Neuronal stem cell (in vitro differentiated cells): ENCODE measurements at regions not wholly inside any gene's neighbourhood (a gene's known extent, or its start where the extent isn't known, plus 50 kb on each side); places are given as distances from the start of the nearest gene placed in this dataset.

ENCODE experiments used
- DNase-seq: peaks from one replicate; pipeline ENCODE4 v3.0.0-alpha.2; 2013; ENCODE audit warnings: low spot score
- H2AFZ ChIP-seq: one replicate; pipeline ENCODE4 v1.6.1; 2013; ENCODE audit warnings: mild to moderate bottlenecking, low read length, inconsistent platforms
- H2AK5ac ChIP-seq: 2 replicates; pipeline ENCODE4 v1.6.1; 2013; ENCODE audit warnings: low read depth, mild to moderate bottlenecking, inconsistent platforms, low read length, moderate library complexity, mixed read lengths
- H2BK120ac ChIP-seq: 2 replicates; pipeline ENCODE4 v1.6.1; 2013; ENCODE audit warnings: low read depth, mild to moderate bottlenecking, inconsistent platforms, low read length, moderate library complexity, mixed read lengths
- H2BK12ac ChIP-seq: one replicate; pipeline ENCODE4 v1.6.1; 2013; ENCODE audit warnings: low read length, inconsistent platforms
- H2BK15ac ChIP-seq: 2 replicates; pipeline ENCODE4 v1.6.1; 2013; ENCODE audit warnings: mild to moderate bottlenecking, low read length, inconsistent platforms, mixed read lengths
- H2BK5ac ChIP-seq: one replicate; pipeline ENCODE4 v1.6.1; 2013; ENCODE audit warnings: inconsistent platforms, mild to moderate bottlenecking, low read length, moderate library complexity
- H3K14ac ChIP-seq: one replicate; pipeline ENCODE4 v1.6.1; 2013; ENCODE audit warnings: low read length, inconsistent platforms
- H3K18ac ChIP-seq: 2 replicates; pipeline ENCODE4 v1.6.1; 2013; ENCODE audit warnings: low read length, inconsistent platforms
- H3K23ac ChIP-seq: 2 replicates; pipeline ENCODE4 v1.6.1; 2013; ENCODE audit warnings: low read depth, mild to moderate bottlenecking, mixed read lengths, low read length, inconsistent platforms; ENCODE audit not compliant: poor library complexity
- H3K27ac ChIP-seq: replicated peaks from 3 replicates; pipeline ENCODE4 v1.5.1; 2013; ENCODE audit warnings: low read length, inconsistent platforms
- H3K27me3 ChIP-seq, 3 experiments: 2 replicates each; pipeline ENCODE4 v1.6.1; 2013; ENCODE audit warnings: low read length in 3 of 3, mild to moderate bottlenecking in 2 of 3, inconsistent platforms in 1 of 3, low read depth in 1 of 3, mixed read lengths in 1 of 3, moderate library complexity in 1 of 3; ENCODE audit not compliant: control insufficient read depth in 3 of 3, insufficient read depth in 3 of 3
- H3K36me3 ChIP-seq, 2 donors: replicated peaks in 1 of 2; 2 replicates each; pipeline ENCODE4 v1.6.1; 2013; ENCODE audit warnings: low read length in 2 of 2; ENCODE audit not compliant: control insufficient read depth in 2 of 2, insufficient read depth in 2 of 2
- H3K4ac ChIP-seq: 2 replicates; pipeline ENCODE4 v1.6.1; 2013; ENCODE audit warnings: inconsistent platforms, mild to moderate bottlenecking, low read length, moderate library complexity
- H3K4me1 ChIP-seq, 2 donors: 1 replicate in 1 of 2; 2 replicates in 1 of 2; pipeline ENCODE4 v1.6.1; 2013; ENCODE audit warnings: low read length in 2 of 2, low read depth in 1 of 2; ENCODE audit not compliant: control insufficient read depth in 2 of 2, insufficient read depth in 1 of 2
- H3K4me2 ChIP-seq: one replicate; pipeline ENCODE4 v1.6.1; 2013; ENCODE audit warnings: mild to moderate bottlenecking, low read length, inconsistent platforms; ENCODE audit not compliant: insufficient read depth, poor library complexity, severe bottlenecking
- H3K4me3 ChIP-seq, 2 donors: 2 replicates each; pipeline ENCODE4 v1.5.1; 2013; ENCODE audit warnings: low read length in 2 of 2, mild to moderate bottlenecking in 2 of 2, inconsistent platforms in 1 of 2, moderate library complexity in 1 of 2
- H3K79me1 ChIP-seq: one replicate; pipeline ENCODE4 v1.6.1; 2013; ENCODE audit warnings: low read depth, mild to moderate bottlenecking, inconsistent platforms, low read length, moderate library complexity
- H3K9ac ChIP-seq: one replicate; pipeline ENCODE4 v1.6.1; 2013; ENCODE audit warnings: mild to moderate bottlenecking, low read depth, low read length, inconsistent platforms; ENCODE audit not compliant: poor library complexity
- H3K9me3 ChIP-seq, 2 donors: replicated peaks in 1 of 2; 2 replicates each; pipeline versions ENCODE3 to v1.6.1; 2013; ENCODE audit warnings: low read length in 2 of 2, mild to moderate bottlenecking in 2 of 2, inconsistent platforms in 1 of 2, low read depth in 1 of 2, mixed read lengths in 1 of 2, moderate library complexity in 1 of 2; ENCODE audit not compliant: control insufficient read depth in 2 of 2, insufficient read depth in 1 of 2
- H4K8ac ChIP-seq: one replicate; pipeline ENCODE4 v1.6.1; 2013; ENCODE audit warnings: low read depth, mild to moderate bottlenecking, inconsistent platforms, low read length, moderate library complexity
- H4K91ac ChIP-seq: one replicate; pipeline ENCODE4 v1.6.1; 2013; ENCODE audit warnings: low read length, low read depth, mild to moderate bottlenecking, inconsistent platforms; ENCODE audit not compliant: poor library complexity
- WGBS, 2 donors: extraction: QIAGEN DNeasy Blood & Tissue Kit; methylation state at CpG; one replicate each; pipeline ENCODE4 v1.1.7; 2013; ENCODE audit warnings: missing lambda C conversion rate in 2 of 2, mixed read lengths in 1 of 2; ENCODE audit not compliant: insufficient read length in 2 of 2, insufficient replicate concordance in 1 of 2; ENCODE audit errors: extremely low coverage in 2 of 2; 5-methylcytosine and 5-hydroxymethylcytosine counted together

DNA sequence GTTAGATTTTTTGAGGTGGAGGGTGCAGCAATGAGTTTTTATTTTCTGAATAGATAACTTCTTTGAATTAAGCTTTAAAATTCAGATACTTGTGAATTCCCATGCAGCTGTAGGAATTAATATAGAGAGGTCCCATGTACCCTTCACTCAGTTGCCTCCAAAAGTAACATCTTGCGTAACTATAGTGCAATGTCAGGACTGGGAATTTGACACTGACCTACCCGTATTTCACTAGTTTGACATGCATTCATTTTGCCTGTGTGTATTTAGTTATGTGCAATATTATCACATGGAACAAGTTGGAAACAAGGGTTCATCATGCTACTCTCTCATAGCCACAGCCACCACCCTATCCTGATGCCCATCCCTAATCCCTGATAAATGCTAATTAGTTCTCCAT is 147.1 kb upstream of the IGFBP3 start:
- Histone ChIP-seq H3K27ac (no peak overlapping the region), H4K91ac (no peak overlapping the region), H2BK12ac (no peak overlapping the region), H3K18ac (no peak overlapping the region), H3K27me3 (no peaks in the 10 kb centered on the region), H3K9ac (no peak overlapping the region), H2BK5ac (no peak overlapping the region), H3K23ac (no peak overlapping the region), H2AFZ (no peak overlapping the region), H2BK15ac (no peak overlapping the region), H3K4me1 (no peaks in the 10 kb centered on the region), H4K8ac (no peak overlapping the region), H2AK5ac (no peak overlapping the region), H3K36me3 (no peaks in the 10 kb centered on the region), H3K4ac (no peak overlapping the region), H3K79me1 (no peaks in the 10 kb centered on the region), H3K9me3 (no peaks in the 10 kb centered on the region), H3K4me2 (no peak overlapping the region), H3K14ac (no peak overlapping the region), H3K4me3 (no peak overlapping the region), H2BK120ac (no peak overlapping the region)
- DNase-seq: no peak
- no CpG with 5 or more reads among the region's 2 CpGs for WGBS, 2 donors

GRCh38 chr7:46059308-46060020 is 138.4 kb upstream of the IGFBP3 start:
- no peak overlapping the region for H3K4me3 ChIP-seq
- no peaks in the 10 kb centered on the region for H3K4me1 ChIP-seq
- H3K14ac ChIP-seq: no peak overlapping the region
- H3K27ac ChIP-seq: no peak overlapping the region
- no peaks in the 10 kb centered on the region for H3K79me1 ChIP-seq
- WGBS, 2 donors: no CpG with 5 or more reads among the region's 7 CpGs
- no peak overlapping the region for H2AFZ ChIP-seq
- H3K23ac ChIP-seq: no peak overlapping the region
- no peak overlapping the region for H3K4ac ChIP-seq
- DNase-seq: no peak
- no peaks in the 10 kb centered on the region for H3K27me3 ChIP-seq
- H2AK5ac ChIP-seq: peak overlapping the region; percentile 56
- no peak overlapping the region for H3K9ac ChIP-seq
- H4K8ac ChIP-seq: no peak overlapping the region
- no peaks in the 10 kb centered on the region for H3K9me3 ChIP-seq
- H3K4me2 ChIP-seq: no peak overlapping the region
- peak overlapping the region; percentile 74 for H3K18ac ChIP-seq
- H2BK5ac ChIP-seq: no peak overlapping the region
- H2BK12ac ChIP-seq: peak overlapping the region; percentile 86
- no peak overlapping the region for H2BK120ac ChIP-seq
- H3K36me3 ChIP-seq: no peaks in the 10 kb centered on the region
- H4K91ac ChIP-seq: no peak overlapping the region
- H2BK15ac ChIP-seq: peak overlapping the region; percentile 86

DNA sequence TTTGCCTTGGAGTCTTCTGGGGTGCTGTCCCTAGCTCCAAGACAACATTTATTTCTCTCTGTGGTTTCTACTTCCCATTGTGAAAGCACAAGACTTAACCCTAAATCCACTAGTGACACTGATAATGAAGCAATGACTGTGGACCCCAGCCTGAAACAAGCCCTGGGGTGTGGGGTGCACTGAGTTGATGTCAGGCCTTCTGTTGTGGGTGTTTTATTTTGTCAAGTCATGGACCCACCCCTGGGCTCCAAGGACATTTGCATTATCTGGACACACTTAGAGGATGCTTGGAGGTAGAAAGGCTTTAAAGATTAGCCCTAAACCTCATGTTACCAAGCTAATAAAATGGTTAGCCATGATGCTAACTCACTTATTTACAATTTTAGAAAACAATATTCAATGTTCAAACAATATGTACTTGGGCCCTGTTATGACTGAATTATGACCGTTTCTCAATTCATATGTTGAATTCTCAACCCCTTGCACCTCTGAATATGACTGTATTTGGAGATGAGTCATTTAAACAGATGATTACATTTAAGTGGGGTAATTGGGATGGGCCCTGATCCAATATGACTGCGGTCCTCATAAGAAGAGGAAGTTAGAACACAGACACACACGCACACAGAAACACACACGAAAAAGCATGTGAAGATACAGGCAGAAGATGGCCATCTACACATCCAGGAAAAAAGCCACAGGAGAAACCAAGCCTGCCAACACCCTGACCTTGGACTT is 137.2 kb upstream of the IGFBP3 start:
- H2BK15ac ChIP-seq: no peak overlapping the region
- no peak overlapping the region for H2AK5ac ChIP-seq
- no peaks in the 10 kb centered on the region for H3K9me3 ChIP-seq
- DNase-seq: no peak
- H2AFZ ChIP-seq: peak overlapping the region; percentile 13
- no peaks in the 10 kb centered on the region for H3K4me1 ChIP-seq
- no peak overlapping the region for H4K91ac ChIP-seq
- no peak overlapping the region for H2BK5ac ChIP-seq
- H3K27me3 ChIP-seq: no peaks in the 10 kb centered on the region
- no peak overlapping the region for H3K27ac ChIP-seq
- H3K36me3 ChIP-seq: no peaks in the 10 kb centered on the region
- H3K79me1 ChIP-seq: no peaks in the 10 kb centered on the region
- H3K14ac ChIP-seq: no peak overlapping the region
- H3K4me2 ChIP-seq: no peak overlapping the region
- no peak overlapping the region for H4K8ac ChIP-seq
- no peak overlapping the region for H3K4ac ChIP-seq
- no peak overlapping the region for H3K9ac ChIP-seq
- no CpG with 5 or more reads among the region's 4 CpGs for WGBS, 2 donors
- no peak overlapping the region for H2BK12ac ChIP-seq
- H3K23ac ChIP-seq: no peak overlapping the region
- no peak overlapping the region for H3K4me3 ChIP-seq
- no peak overlapping the region for H2BK120ac ChIP-seq
- H3K18ac ChIP-seq: no peak overlapping the region

DNA sequence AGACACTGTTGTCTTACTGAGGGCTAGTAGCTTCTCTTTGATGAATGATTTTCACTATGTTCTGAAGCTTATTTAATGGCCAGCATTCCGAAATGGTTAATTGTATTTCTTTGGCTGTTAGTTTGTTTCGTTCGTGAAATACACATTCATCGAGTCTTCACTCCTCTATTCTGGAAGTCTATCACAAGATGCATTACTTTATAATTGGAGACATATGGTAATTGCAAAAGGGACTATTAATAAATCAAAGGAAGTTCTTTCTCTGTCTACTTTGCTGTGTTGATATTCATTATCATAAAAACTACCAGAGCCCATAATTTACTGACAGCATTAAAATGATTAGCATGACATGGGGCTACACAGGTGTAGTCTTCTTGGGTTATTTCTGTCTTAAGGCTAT is 133.8 kb upstream of the IGFBP3 start:
- H3K4ac ChIP-seq: no peak overlapping the region
- H4K8ac ChIP-seq: no peak overlapping the region
- H4K91ac ChIP-seq: no peak overlapping the region
- no peaks in the 10 kb centered on the region for H3K36me3 ChIP-seq
- H3K4me3 ChIP-seq: no peak overlapping the region
- H3K9ac ChIP-seq: no peak overlapping the region
- H2BK12ac ChIP-seq: no peak overlapping the region
- no peak overlapping the region for H3K14ac ChIP-seq
- DNase-seq: no peak
- H3K4me2 ChIP-seq: no peak overlapping the region
- H2BK15ac ChIP-seq: no peak overlapping the region
- no peaks in the 10 kb centered on the region for H3K79me1 ChIP-seq
- H3K23ac ChIP-seq: no peak overlapping the region
- no CpG with 5 or more reads among the region's 4 CpGs for WGBS, 2 donors
- no peak overlapping the region for H3K27ac ChIP-seq
- no peak overlapping the region for H2BK5ac ChIP-seq
- no peaks in the 10 kb centered on the region for H3K27me3 ChIP-seq
- H3K9me3 ChIP-seq: no peaks in the 10 kb centered on the region
- H3K4me1 ChIP-seq: peaks cover 0 to 1% of the 10 kb centered on the region in 2 donors
- H3K18ac ChIP-seq: no peak overlapping the region
- no peak overlapping the region for H2BK120ac ChIP-seq
- no peak overlapping the region for H2AK5ac ChIP-seq
- peak overlapping the region; percentile 3 for H2AFZ ChIP-seq
